ENCODE measurements at regions not wholly inside any gene's neighbourhood (a gene's known extent, or its start where the extent isn't known, plus 50 kb on each side); places are given as distances from the start of the nearest gene placed in this dataset.
"Not testable (repeated sequence)": the region's sequence is repeated elsewhere in the genome, so short reads cannot be mapped to it uniquely, and the experiment has no call there.

DNA sequence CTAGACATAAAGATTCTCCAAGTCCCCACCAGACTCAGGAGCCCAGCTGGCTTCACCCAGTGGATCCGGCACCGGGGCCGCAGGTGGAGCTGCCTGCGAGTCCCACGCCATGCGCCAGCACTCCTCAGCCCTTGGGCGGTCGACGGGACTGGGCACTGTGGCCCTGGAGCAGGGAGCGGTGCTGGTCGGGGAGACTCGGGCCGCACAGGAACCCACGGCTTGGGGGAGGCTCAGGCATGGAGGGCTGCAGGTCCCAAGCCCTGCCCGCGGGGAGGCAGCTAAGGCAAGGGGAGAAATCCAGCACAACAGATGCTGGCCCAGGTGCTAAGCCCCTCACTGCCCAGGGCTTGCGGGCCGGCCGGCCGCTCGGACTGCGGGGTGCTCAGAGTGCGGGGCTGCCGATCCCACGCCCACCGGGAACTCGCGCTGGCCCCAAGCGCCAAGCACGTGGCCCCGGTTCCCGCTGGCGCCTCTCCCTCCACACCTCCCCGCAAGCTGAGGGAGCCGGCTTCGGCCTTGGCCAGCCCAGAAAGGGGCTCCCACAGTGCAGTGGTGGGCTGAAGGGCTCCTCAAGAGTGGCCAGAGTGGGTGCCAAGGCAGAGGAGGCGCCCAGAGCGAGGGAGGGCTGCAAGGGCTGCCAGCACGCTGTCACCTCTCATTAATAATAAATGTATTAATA lies 212.6 kb upstream of the LRRTM4 start:
- TF ChIP-seq, protein P1, sequence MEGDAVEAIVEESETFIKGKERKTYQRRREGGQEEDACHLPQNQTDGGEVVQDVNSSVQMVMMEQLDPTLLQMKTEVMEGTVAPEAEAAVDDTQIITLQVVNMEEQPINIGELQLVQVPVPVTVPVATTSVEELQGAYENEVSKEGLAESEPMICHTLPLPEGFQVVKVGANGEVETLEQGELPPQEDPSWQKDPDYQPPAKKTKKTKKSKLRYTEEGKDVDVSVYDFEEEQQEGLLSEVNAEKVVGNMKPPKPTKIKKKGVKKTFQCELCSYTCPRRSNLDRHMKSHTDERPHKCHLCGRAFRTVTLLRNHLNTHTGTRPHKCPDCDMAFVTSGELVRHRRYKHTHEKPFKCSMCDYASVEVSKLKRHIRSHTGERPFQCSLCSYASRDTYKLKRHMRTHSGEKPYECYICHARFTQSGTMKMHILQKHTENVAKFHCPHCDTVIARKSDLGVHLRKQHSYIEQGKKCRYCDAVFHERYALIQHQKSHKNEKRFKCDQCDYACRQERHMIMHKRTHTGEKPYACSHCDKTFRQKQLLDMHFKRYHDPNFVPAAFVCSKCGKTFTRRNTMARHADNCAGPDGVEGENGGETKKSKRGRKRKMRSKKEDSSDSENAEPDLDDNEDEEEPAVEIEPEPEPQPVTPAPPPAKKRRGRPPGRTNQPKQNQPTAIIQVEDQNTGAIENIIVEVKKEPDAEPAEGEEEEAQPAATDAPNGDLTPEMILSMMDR (IDR thresholded peaks at IDR 0.05; ENCODE audit: borderline replicate concordance, extremely low read depth, low read length, poor library complexity, severe bottlenecking): not testable (repeated sequence)
- not testable (repeated sequence) for TF ChIP-seq EZH2 (IDR thresholded peaks at IDR 0.05; ENCODE audit: borderline replicate concordance, low read depth, low read length, severe bottlenecking)

Data from DND-41 (cell line).